ENCODE measurements at regions not wholly inside any gene's neighbourhood (a gene's known extent, or its start where the extent isn't known, plus 50 kb on each side); places are given as distances from the start of the nearest gene placed in this dataset.
A peak's percentile ranks its signal among the peaks of the same experiment; 100 is the strongest.

GRCh38 chr9:110141227-110141793 is 66.6 kb downstream of the C9orf152 start:
- dilution Hi-C loops (cut with MboI; ENCODE audit: extremely low pct_ligation_motif_present, low sequenced_read_pairs), result no loop called here
- ChIA-PET CTCF (interaction anchor here (1.8 kb wide), 1 partner anchor 234 kb away, joined by 5 read pairs; no protein-coding TSS in a partner anchor), POLR2A (no interaction called here)
- BruUV-seq (replicated peaks), result no TSS peak
- Histone ChIP-seq H3K9me1 (replicated peaks; ENCODE audit: control insufficient read depth, extremely low read depth, insufficient read depth, low read length) (no peaks in the 10 kb centered on the region), H3K4me2 (ENCODE audit: insufficient read depth, low read length) (peak overlapping the region; percentile 17), H3K36me3 (ENCODE audit: control insufficient read depth in 2 of 2, extremely low read depth in 1 of 2, insufficient read depth in 2 of 2, low read length in 2 of 2) (peaks cover 21 to 24% of the 10 kb centered on the region in 2 experiments), H3K79me2 (ENCODE audit: control insufficient read depth, insufficient read depth, low read length) (peaks cover 98% of the 10 kb centered on the region), H3K9me3 (replicated peaks; ENCODE audit: control insufficient read depth, insufficient read depth, low read length) (no peaks in the 10 kb centered on the region), H3K27me3 (ENCODE audit: control insufficient read depth in 2 of 2, insufficient read depth in 2 of 2, low read length in 2 of 2) (no peaks in the 10 kb centered on the region), H3K9ac (replicated peaks; ENCODE audit: extremely low read depth, insufficient read depth, low read length) (no peak overlapping the region), H2AFZ (ENCODE audit: low read depth, low read length) (no peak overlapping the region), H3K4me3 (replicated peaks in 1 of 3; ENCODE audit: insufficient read depth in 1 of 3, low read depth in 1 of 3, low read length in 3 of 3) (no peak overlapping the region), H3K4me1 (ENCODE audit: control insufficient read depth, extremely low read depth, insufficient read depth, low read length) (peaks cover 37% of the 10 kb centered on the region), H4K20me1 (replicated peaks; ENCODE audit: control insufficient read depth, extremely low read depth, insufficient read depth, low read length) (peaks cover 6% of the 10 kb centered on the region), H3K27ac (ENCODE audit: insufficient read depth, low read depth, low read length) (peak overlapping the region; percentile 3)
- DNase-seq (ENCODE audit: low read depth, low spot score) (peak; percentile 81), FAIRE-seq (peak; percentile 95)
- TF ChIP-seq GATA2 (IDR thresholded peaks at IDR 0.05; ENCODE audit: insufficient read depth, insufficient read length, low read depth, low read length) (no peak), POLR2AphosphoS5 (IDR thresholded peaks at IDR 0.05; ENCODE audit: insufficient read depth, low read depth, low read length) (peak; percentile 45), MAX (IDR thresholded peaks at IDR 0.05; ENCODE audit: insufficient read depth, insufficient read length) (no peak), FOS (IDR thresholded peaks at IDR 0.05; ENCODE audit: borderline replicate concordance, insufficient read depth, low read length) (peak; percentile 26), POLR2A (IDR thresholded peaks at IDR 0.05; ENCODE audit: low read depth, low read length) (no peak)
- intact Hi-C loops (cut with micrococcal nuclease), result loop anchor here (1.0 to 2.0 kb wide), 2 partner anchors 8 to 15 kb away; no protein-coding TSS in a partner anchor

- H3K4me1 ChIP-seq (ENCODE audit: control insufficient read depth, extremely low read depth, insufficient read depth, low read length), result peaks cover 37% of the 10 kb centered on the region
- no peak overlapping the region for H3K4me3 ChIP-seq (replicated peaks in 1 of 3; ENCODE audit: insufficient read depth in 1 of 3, low read depth in 1 of 3, low read length in 3 of 3)
- H3K9me1 ChIP-seq (replicated peaks; ENCODE audit: control insufficient read depth, extremely low read depth, insufficient read depth, low read length), result no peaks in the 10 kb centered on the region
- DNase-seq (ENCODE audit: low read depth, low spot score) (no peak), FAIRE-seq (no peak)
- no peak overlapping the region for H3K9ac ChIP-seq (replicated peaks; ENCODE audit: extremely low read depth, insufficient read depth, low read length)
- no peak overlapping the region for H2AFZ ChIP-seq (ENCODE audit: low read depth, low read length)
- H3K36me3 ChIP-seq (ENCODE audit: control insufficient read depth in 2 of 2, extremely low read depth in 1 of 2, insufficient read depth in 2 of 2, low read length in 2 of 2), result peaks cover 13 to 15% of the 10 kb centered on the region in 2 experiments
- ChIA-PET POLR2A (no interaction called here), CTCF (interaction anchor here (0.8 to 4.4 kb wide), 7 partner anchors 9 to 239 kb away, joined by 3 to 26 read pairs (median 5); no protein-coding TSS in a partner anchor)
- TF ChIP-seq POLR2AphosphoS5 (IDR thresholded peaks at IDR 0.05; ENCODE audit: insufficient read depth, low read depth, low read length), result no peak
- no peak for TF ChIP-seq MAX (IDR thresholded peaks at IDR 0.05; ENCODE audit: insufficient read depth, insufficient read length)
- TF ChIP-seq MYC (IDR thresholded peaks at IDR 0.05; ENCODE audit: low read depth, low read length), result no peak
- no peak for TF ChIP-seq GATA2 (IDR thresholded peaks at IDR 0.05; ENCODE audit: insufficient read depth, insufficient read length, low read depth, low read length)
- no peak for TF ChIP-seq POLR2A (IDR thresholded peaks at IDR 0.05; ENCODE audit: low read depth, low read length)
- TF ChIP-seq FOS (IDR thresholded peaks at IDR 0.05; ENCODE audit: borderline replicate concordance, insufficient read depth, low read length), result no peak
- no peak for TF ChIP-seq CTCF (IDR thresholded peaks at IDR 0.05; ENCODE audit: extremely low read depth in 1 of 2, insufficient read depth in 1 of 2, low read depth in 1 of 2, low read length in 2 of 2)
- no peak for TF ChIP-seq JUN (IDR thresholded peaks at IDR 0.05; ENCODE audit: borderline replicate concordance, insufficient read depth, insufficient read length, low read depth)
- no peak for TF ChIP-seq EZH2 (IDR thresholded peaks at IDR 0.05; ENCODE audit: borderline replicate concordance, low read depth, low read length, severe bottlenecking)
- H3K27ac ChIP-seq (ENCODE audit: insufficient read depth, low read depth, low read length), result no peak overlapping the region
- intact Hi-C loops (cut with micrococcal nuclease) (no loop called here), dilution Hi-C loops (cut with MboI; ENCODE audit: extremely low pct_ligation_motif_present, low sequenced_read_pairs) (no loop called here)
- peaks cover 6% of the 10 kb centered on the region for H4K20me1 ChIP-seq (replicated peaks; ENCODE audit: control insufficient read depth, extremely low read depth, insufficient read depth, low read length)
- no peaks in the 10 kb centered on the region for H3K27me3 ChIP-seq (ENCODE audit: control insufficient read depth in 2 of 2, insufficient read depth in 2 of 2, low read length in 2 of 2)
- peaks cover 98% of the 10 kb centered on the region for H3K79me2 ChIP-seq (ENCODE audit: control insufficient read depth, insufficient read depth, low read length)
- no peaks in the 10 kb centered on the region for H3K9me3 ChIP-seq (replicated peaks; ENCODE audit: control insufficient read depth, insufficient read depth, low read length)
- BruUV-seq (replicated peaks), result no TSS peak
- no peak overlapping the region for H3K4me2 ChIP-seq (ENCODE audit: insufficient read depth, low read length)
Observed at GRCh38 chr9:110142253-110142652, 65.7 kb downstream of the C9orf152 start.

All from endothelial cell of umbilical vein (primary cell).